Neural progenitor cell (in vitro differentiated cells): ENCODE measurements at regions not wholly inside any gene's neighbourhood (a gene's known extent, or its start where the extent isn't known, plus 50 kb on each side); places are given as distances from the start of the nearest gene placed in this dataset.

Experiments used
- EZH2 ChIP-seq: fragments of 200-600 bp; sonication (generic); IDR thresholded peaks from 2 replicates; pipeline ENCODE4 v1.6.1; 2017; ENCODE audit warnings: antibody characterized with exemption, mild to moderate bottlenecking, moderate library complexity
- TF ChIP-seq, protein P1 (sequence below): fragments of 200-600 bp; sonication (generic); IDR thresholded peaks from 2 replicates; pipeline ENCODE4 v1.5.1; 2017; ENCODE audit warnings: antibody characterized with exemption, mild to moderate bottlenecking

DNA sequence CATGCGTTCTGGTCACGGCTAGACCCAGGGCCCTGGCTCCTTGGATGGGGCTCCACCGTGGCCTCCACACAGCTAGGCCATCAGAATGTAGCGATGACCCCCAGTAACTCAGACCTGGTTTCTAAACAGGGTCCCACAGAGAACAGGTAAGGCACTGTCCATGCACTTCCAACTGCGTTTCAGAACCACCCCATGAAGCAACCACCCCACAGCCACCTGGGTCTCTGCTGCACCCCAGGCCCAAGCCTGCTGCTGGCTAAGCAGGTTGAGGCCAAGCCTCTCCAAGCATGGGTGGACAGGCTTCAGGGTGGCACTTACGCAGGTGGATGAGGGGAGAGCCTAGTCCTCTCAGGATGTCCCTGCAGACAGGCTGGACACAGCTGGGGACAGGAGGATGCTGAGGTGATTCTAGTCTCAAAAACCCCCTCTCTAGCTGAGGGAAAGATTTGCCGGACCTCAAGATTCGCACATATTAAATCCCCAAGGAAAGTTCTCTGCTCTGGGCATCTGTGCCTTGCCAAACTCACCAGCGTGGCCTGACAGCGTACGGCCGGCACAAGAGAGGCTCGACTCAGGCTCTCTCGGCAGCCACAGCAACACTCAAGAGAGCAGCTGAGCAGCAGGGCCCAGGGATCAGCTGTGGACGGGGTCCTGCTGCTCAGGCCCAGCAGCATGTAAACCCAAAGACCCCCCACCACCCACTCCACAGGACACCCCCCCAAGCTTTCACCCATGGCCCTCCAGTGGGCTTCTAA, 141.6 kb downstream of the CRYBB2 start:
- TF ChIP-seq, protein P1, sequence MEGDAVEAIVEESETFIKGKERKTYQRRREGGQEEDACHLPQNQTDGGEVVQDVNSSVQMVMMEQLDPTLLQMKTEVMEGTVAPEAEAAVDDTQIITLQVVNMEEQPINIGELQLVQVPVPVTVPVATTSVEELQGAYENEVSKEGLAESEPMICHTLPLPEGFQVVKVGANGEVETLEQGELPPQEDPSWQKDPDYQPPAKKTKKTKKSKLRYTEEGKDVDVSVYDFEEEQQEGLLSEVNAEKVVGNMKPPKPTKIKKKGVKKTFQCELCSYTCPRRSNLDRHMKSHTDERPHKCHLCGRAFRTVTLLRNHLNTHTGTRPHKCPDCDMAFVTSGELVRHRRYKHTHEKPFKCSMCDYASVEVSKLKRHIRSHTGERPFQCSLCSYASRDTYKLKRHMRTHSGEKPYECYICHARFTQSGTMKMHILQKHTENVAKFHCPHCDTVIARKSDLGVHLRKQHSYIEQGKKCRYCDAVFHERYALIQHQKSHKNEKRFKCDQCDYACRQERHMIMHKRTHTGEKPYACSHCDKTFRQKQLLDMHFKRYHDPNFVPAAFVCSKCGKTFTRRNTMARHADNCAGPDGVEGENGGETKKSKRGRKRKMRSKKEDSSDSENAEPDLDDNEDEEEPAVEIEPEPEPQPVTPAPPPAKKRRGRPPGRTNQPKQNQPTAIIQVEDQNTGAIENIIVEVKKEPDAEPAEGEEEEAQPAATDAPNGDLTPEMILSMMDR: no peak
- TF ChIP-seq EZH2: no peak
